BLaER1 (cell line): ENCODE measurements at regions not wholly inside any gene's neighbourhood (a gene's known extent, or its start where the extent isn't known, plus 50 kb on each side); places are given as distances from the start of the nearest gene placed in this dataset.

Source experiments
- H3K27ac ChIP-seq: shearing (Covaris generic); formaldehyde crosslinking; 2 replicates; pipeline ENCODE4 v1.8.1; 2022
- H3K27me3 ChIP-seq: shearing (Covaris generic); formaldehyde crosslinking; 2 replicates; pipeline ENCODE4 v1.8.1; 2022
- H3K36me3 ChIP-seq: shearing (Covaris generic); formaldehyde crosslinking; 2 replicates; pipeline ENCODE4 v1.8.1; 2022
- H3K4me1 ChIP-seq: shearing (Covaris generic); formaldehyde crosslinking; 2 replicates; pipeline ENCODE4 v1.8.1; 2022
- H3K4me2 ChIP-seq: shearing (Covaris generic); formaldehyde crosslinking; 2 replicates; pipeline ENCODE4 v1.8.1; 2022
- H3K4me3 ChIP-seq: shearing (Covaris generic); formaldehyde crosslinking; 2 replicates; pipeline ENCODE4 v1.8.1; 2022
- H3K9ac ChIP-seq: shearing (Covaris generic); formaldehyde crosslinking; 2 replicates; pipeline ENCODE4 v1.8.1; 2022
- H3K9me3 ChIP-seq: shearing (Covaris generic); formaldehyde crosslinking; 2 replicates; pipeline ENCODE4 v1.8.1; 2022
- H4K20me1 ChIP-seq: shearing (Covaris generic); formaldehyde crosslinking; 2 replicates; pipeline ENCODE4 v1.8.1; 2022
- Cebpa-rat ChIP-seq: shearing (Covaris generic); IDR thresholded peaks from 2 replicates; pipeline ENCODE4 v1.8.1; 2022

DNA sequence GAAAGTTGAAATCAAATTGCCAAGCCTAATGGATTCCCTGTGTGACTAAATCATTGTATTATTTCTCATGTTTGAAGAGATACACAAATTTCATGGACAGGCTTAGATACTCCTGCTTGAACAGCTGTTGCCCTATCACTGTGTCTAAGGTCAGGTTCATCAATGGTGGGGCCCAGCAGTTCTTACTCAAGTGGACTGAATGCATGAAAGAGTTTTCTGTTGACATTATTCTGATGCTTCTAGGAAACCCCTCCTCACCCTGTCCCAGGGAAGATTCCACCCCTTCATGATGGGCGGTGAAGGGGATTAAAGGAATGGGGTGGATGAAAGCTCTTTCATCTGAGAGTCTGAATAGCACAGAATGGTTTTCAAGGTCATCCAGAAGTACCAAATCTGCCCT lies 148.8 kb downstream of the INO80D start:
- Histone ChIP-seq H3K4me3 (no peak overlapping the region), H4K20me1 (no peaks in the 10 kb centered on the region), H3K36me3 (no peaks in the 10 kb centered on the region), H3K9me3 (0 out of 2 replicates have a peak, but pooled peaks cover 4% of the 10 kb centered on the region), H3K27ac (no peak overlapping the region), H3K4me1 (no peaks in the 10 kb centered on the region; the same call in 1 of the 2 replicates), H3K4me2 (no peak overlapping the region), H3K9ac (no peak overlapping the region), H3K27me3 (no peaks in the 10 kb centered on the region)
- no peak for TF ChIP-seq Cebpa-rat

DNA sequence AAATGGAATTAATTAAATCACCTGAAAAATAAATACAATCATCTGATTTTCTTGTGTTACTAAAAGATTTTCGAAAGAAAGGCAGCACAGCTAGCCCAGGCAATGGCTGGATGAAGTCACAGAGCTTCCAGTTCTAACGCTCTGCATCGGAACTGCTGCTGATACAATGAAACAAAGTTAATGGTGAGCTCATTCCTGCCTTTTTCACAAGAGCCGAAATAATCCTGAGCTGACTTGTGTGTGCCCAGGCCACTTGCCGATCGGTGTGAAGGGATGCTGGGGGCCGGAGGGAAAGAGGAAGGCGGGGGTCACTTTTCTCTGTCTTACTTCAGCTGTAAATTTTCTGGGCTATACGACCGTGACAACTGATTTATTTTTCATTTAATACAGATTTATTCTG lies 149.5 kb downstream of the INO80D start:
- H3K27me3 ChIP-seq, result no peaks in the 10 kb centered on the region

DNA sequence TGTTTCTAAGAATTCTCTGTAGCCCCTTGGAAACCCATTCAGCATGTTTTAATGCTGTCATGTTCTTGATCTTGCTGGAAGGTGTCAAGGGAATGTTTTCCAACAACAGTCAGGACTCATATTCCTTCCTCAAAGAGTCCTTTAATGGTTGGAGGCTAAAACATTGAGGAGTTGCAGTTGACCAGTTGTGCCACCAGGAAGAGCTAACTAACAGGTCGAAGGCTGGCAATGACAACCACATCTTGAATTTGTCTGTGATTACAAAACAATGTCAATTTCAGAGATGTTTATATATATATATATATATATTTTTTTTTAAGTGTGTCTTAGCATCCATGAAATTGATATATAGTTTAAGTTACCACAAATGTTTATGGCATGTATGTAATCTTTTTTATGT lies 151.5 kb downstream of the INO80D start:
- no peaks in the 10 kb centered on the region for H3K27me3 ChIP-seq
- no peak overlapping the region for H3K9ac ChIP-seq
- H3K27ac ChIP-seq, result no peak overlapping the region
- no peak for TF ChIP-seq Cebpa-rat
- no peak overlapping the region for H3K4me2 ChIP-seq
- no peak overlapping the region for H3K4me3 ChIP-seq
- H4K20me1 ChIP-seq, result no peaks in the 10 kb centered on the region
- H3K9me3 ChIP-seq, result 0 out of 2 replicates have a peak, but pooled peaks cover 4% of the 10 kb centered on the region
- no peaks in the 10 kb centered on the region for H3K36me3 ChIP-seq
- no peaks in the 10 kb centered on the region; the same call in 1 of the 2 replicates for H3K4me1 ChIP-seq

More for the DNA sequence above, 149.5 kb downstream of the INO80D start:
- no peak for TF ChIP-seq Cebpa-rat
- H3K4me1 ChIP-seq, result no peaks in the 10 kb centered on the region; the same call in 1 of the 2 replicates
- H3K4me2 ChIP-seq, result no peak overlapping the region
- H3K27ac ChIP-seq, result no peak overlapping the region
- H3K4me3 ChIP-seq, result no peak overlapping the region
- no peaks in the 10 kb centered on the region for H4K20me1 ChIP-seq
- H3K9ac ChIP-seq, result no peak overlapping the region
- H3K36me3 ChIP-seq, result no peaks in the 10 kb centered on the region
- H3K9me3 ChIP-seq, result 0 out of 2 replicates have a peak, but pooled peaks cover 6% of the 10 kb centered on the region

DNA sequence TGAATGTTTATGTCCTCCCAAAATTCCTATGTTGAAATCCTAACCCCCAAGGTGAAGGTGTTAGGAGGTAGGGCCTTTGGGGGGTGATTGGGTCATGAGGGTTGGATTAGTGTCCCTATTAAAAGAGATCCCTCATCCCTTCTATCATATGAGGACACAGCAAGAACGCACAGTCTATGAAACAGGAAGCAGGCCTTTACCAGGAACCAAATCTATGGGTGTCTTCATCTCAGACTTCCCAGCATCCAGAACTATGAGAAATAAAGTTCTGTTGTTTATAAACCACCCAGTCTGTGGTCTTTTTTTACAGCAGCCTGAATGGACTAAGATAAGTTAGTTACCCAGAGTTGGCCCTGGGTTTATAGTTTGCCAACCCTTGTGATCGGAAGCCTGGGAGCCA lies 153.1 kb downstream of the INO80D start:
- Histone ChIP-seq H3K36me3 (no peaks in the 10 kb centered on the region), H4K20me1 (no peaks in the 10 kb centered on the region), H3K4me1 (no peaks in the 10 kb centered on the region; the same call in 1 of the 2 replicates), H3K9me3 (0 out of 2 replicates have a peak, but pooled peaks cover 4% of the 10 kb centered on the region), H3K27ac (no peak overlapping the region), H3K4me3 (no peak overlapping the region), H3K9ac (no peak overlapping the region), H3K27me3 (no peaks in the 10 kb centered on the region), H3K4me2 (no peak overlapping the region)
- no peak for TF ChIP-seq Cebpa-rat

DNA sequence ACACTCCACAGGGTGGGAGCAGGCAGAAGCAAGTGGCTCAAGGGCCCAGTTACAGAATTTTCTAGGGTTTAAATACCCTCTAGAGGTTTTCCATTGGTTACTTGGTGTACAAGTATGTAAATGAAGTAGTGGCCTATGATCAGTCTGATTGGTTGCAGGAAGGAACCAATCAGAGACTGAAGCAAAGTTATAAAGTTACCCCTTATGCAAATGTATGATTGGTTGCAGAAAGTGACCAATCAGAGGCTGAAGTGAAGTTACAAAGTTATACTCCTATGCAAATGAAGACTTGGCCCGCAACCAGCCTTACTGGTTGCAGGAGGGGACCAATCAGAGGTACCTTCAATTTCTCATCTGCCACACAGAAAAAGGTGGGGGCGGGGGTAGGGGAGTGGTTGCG lies 154.6 kb downstream of the INO80D start:
- no peaks in the 10 kb centered on the region for H3K36me3 ChIP-seq
- H3K27ac ChIP-seq, result no peak overlapping the region
- no peaks in the 10 kb centered on the region for H3K4me1 ChIP-seq
- no peaks in the 10 kb centered on the region for H3K27me3 ChIP-seq
- no peak overlapping the region for H3K4me3 ChIP-seq
- 0 out of 2 replicates have a peak, but pooled peaks cover 4% of the 10 kb centered on the region for H3K9me3 ChIP-seq
- no peak overlapping the region for H3K9ac ChIP-seq
- TF ChIP-seq Cebpa-rat, result no peak
- H3K4me2 ChIP-seq, result no peak overlapping the region
- H4K20me1 ChIP-seq, result no peaks in the 10 kb centered on the region

DNA sequence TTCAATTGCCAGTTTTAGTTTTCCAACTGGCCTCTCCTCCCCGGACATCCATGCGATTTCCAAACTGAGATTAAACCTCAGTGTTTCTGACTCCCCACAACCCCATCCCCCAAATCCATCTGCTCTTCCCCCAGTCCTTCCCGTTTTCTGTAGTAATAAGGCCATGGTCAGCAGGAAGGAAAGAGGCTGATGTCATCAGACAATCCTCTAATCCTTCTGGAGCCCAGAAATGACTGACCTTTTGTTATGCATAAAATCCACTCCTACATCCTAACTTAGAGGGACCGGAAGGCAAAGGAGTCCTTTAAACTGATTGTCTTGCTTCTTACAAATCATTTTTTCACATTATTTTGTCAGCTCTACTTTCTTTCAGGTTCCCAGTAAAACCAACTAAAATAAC lies 155.8 kb downstream of the INO80D start:
- H3K27me3 ChIP-seq, result no peaks in the 10 kb centered on the region
- H4K20me1 ChIP-seq, result no peaks in the 10 kb centered on the region
- no peak overlapping the region for H3K4me2 ChIP-seq
- no peaks in the 10 kb centered on the region for H3K36me3 ChIP-seq
- no peak overlapping the region for H3K9ac ChIP-seq
- H3K4me3 ChIP-seq, result no peak overlapping the region
- no peak overlapping the region for H3K27ac ChIP-seq
- H3K4me1 ChIP-seq, result peaks cover 6% of the 10 kb centered on the region; the same call in 1 of the 2 replicates
- no peak for TF ChIP-seq Cebpa-rat
- 0 out of 2 replicates have a peak, but pooled peaks cover 4% of the 10 kb centered on the region for H3K9me3 ChIP-seq

DNA sequence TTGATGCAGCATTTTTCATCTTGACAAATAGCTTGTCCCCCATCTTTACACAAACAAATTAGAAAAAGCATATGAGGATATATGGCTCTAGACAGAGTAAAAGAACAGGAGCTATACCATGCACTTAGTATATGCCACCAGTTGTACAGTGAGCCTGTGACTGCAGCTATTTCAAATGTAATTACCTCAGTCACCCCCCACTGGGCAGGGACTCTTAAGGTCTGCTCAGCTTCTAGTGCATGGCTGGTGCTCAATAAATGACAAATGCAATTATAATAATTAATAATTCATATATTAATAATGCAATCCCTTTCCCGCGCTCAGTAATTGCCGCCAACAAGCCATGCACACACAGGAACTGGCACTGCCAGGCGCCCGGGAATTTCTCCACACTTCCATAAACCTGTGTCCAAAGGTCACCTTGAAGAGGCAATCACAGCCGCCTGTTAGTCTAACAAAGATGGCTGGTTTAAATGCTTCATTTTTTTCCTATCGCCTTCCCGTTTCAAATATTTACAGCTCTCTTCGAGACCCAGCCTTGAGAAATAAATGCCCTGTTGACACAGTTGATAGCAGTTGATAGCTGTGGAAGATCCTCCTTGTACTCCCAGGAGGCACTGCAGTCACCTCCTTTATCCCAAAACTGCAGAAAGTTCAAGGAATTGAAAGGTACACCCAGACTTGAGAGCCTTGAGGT lies 156.6 kb downstream of the INO80D start:
- TF ChIP-seq Cebpa-rat, result no peak
- H3K4me3 ChIP-seq, result no peak overlapping the region
- H3K36me3 ChIP-seq, result no peaks in the 10 kb centered on the region

DNA sequence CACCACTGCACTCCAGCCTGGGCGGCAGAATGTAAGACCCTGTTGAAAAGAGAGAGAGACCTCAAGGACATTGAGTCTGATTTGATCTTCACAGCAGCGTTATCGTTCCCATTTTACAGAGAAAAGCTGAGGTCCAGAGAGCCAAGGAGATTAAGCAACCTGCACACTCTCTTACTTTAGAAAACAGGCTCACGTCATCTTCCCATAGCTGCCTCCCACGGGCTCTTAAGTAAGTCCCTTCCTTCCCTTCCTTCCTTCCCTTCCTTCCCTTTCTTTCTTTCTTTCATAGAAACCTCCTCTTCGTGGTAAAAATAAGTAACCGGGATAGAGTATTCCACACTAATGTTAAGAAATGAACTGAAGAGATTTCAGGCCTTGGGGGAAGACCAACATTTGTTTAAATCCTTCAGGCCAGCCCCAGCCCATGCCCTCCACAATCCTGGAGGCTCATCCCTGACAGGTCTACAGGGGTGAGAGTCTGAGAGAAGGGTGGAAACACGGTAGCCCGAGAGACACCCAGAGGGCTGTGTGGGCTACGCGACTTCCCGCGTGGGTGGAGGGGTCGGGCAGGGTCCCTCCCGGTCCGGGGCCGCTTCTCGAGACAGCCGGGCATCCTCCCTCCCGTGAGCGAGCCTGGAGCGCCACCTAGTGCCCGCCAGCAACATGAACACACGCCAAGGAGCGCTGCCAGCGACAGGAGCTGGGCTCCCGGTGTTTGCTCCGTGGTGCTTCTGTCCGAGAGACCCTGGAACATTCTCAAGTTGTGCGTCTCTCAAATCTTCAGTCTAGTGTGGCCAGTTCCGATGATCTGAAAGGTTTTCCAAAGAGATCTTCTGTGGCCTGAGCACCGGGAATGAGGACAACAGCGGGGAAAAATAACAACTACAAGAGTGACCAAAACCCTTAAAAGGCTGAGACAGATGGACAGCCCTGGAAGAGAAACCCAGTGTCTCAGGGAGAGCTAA lies 160.3 kb downstream of the INO80D start:
- peak overlapping the region; percentile 73 for H3K4me2 ChIP-seq

More for the DNA sequence above, 156.6 kb downstream of the INO80D start:
- Histone ChIP-seq H3K4me1 (peaks cover 8% of the 10 kb centered on the region; the same call in 1 of the 2 replicates), H3K9ac (no peak overlapping the region), H3K9me3 (0 out of 2 replicates have a peak, but pooled peaks cover 4% of the 10 kb centered on the region), H3K27ac (no peak overlapping the region), H4K20me1 (no peaks in the 10 kb centered on the region), H3K27me3 (no peaks in the 10 kb centered on the region), H3K4me2 (no peak overlapping the region)

DNA sequence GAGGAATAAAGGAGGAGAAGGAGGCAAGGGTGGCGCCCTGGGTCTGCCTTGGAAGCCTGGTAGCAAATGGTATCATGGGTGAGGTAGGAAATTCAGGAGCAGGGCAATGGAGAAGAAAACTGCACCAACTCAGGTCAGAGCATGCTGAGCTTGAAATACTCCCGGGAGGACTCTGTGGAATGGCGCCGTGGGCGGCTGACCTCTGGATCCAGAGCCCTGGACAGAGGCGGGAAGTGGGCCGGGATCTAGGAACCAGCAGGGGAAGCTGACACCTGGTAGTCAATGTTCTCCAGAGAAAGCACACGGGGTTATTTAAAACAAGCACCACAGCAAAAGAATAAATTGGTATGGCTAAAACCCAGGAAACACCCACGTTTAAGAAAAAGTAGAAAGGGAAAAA lies 161.3 kb downstream of the INO80D start:
- H3K27ac ChIP-seq, result no peak overlapping the region
- H3K4me2 ChIP-seq, result no peak overlapping the region
- H3K9ac ChIP-seq, result no peak overlapping the region
- H3K36me3 ChIP-seq, result no peaks in the 10 kb centered on the region
- no peak for TF ChIP-seq Cebpa-rat
- H3K9me3 ChIP-seq, result peaks cover 8% of the 10 kb centered on the region
- H3K4me1 ChIP-seq, result peaks cover 8% of the 10 kb centered on the region; the same call in 1 of the 2 replicates
- H3K27me3 ChIP-seq, result no peaks in the 10 kb centered on the region
- H4K20me1 ChIP-seq, result no peaks in the 10 kb centered on the region
- no peak overlapping the region for H3K4me3 ChIP-seq

More for the DNA sequence above, 160.3 kb downstream of the INO80D start:
- Histone ChIP-seq H3K27ac (no peak overlapping the region), H4K20me1 (no peaks in the 10 kb centered on the region), H3K27me3 (no peaks in the 10 kb centered on the region), H3K9ac (no peak overlapping the region), H3K4me3 (no peak overlapping the region; the same call in 1 of the 2 replicates), H3K4me1 (peaks cover 8% of the 10 kb centered on the region; the same call in 1 of the 2 replicates), H3K9me3 (no peaks in the 10 kb centered on the region), H3K36me3 (no peaks in the 10 kb centered on the region)
- TF ChIP-seq Cebpa-rat, result no peak
